HG02852 (cell line): ENCODE measurements at regions not wholly inside any gene's neighbourhood (a gene's known extent, or its start where the extent isn't known, plus 50 kb on each side); places are given as distances from the start of the nearest gene placed in this dataset.
"Not testable (repeated sequence)": the region's sequence is repeated elsewhere in the genome, so short reads cannot be mapped to it uniquely, and the experiment has no call there.

Experiments
- ATAC-seq: cut with Tn5 transposase; IDR thresholded peaks from one replicate; pipeline ENCODE4 v1.9.1; 2021; ENCODE audit warnings: mild to moderate bottlenecking, moderate library complexity; ENCODE audit not compliant: unreplicated experiment

DNA sequence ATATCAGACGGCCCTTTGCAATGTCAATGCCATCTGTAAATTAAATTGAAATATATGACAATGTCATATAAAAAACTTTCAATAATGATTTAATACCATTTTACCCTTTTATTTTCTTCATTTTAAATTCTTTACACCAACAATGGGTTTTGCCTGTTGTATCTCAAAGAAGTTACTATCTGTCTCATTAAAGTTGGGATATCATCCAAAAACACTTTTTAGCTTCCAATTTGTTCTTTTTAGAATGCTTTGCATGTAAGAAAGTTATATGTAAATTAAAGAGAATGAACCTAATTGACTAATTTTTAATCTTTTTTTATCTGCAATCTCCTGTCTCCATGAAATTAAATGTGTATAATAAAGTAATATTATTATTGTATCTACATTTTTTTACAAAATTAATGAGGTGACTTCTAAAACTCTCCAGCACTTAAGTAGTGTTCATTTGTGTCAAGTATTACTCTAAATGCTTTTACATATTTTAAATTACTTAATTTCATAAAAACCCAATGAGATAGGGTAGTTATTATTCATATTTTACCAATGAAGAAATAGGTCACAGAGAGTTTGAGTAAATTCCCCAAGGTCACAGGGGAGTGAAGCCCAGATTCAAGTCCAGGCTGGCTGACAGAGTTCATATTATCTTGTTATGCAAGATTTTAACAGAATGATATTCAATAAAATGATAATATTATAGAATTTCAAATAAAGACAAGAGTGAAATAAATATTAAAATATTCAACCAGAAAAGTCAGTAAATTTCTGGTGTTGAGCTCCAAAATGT, 673.0 kb upstream of the FLRT2 start:
- no peak for ATAC-seq

DNA sequence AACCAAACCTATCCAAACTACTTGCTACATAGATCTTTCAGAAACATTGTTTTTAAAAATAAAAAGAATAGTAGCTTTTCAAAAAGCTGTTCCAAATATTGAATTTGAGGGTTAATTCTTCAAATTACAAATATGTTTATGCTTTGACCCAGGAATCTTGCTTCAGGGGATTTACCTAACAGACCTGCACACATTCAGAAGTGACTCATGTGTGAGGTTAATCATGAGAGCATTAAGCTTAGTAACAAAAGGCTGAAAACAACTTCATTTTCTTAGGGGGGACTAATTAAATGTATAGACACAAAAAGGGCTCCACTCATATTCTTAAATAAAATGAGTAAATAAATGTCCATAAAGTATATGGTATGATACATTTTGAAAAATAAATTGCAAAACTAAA, 672.4 kb upstream of the FLRT2 start:
- no peak for ATAC-seq

DNA sequence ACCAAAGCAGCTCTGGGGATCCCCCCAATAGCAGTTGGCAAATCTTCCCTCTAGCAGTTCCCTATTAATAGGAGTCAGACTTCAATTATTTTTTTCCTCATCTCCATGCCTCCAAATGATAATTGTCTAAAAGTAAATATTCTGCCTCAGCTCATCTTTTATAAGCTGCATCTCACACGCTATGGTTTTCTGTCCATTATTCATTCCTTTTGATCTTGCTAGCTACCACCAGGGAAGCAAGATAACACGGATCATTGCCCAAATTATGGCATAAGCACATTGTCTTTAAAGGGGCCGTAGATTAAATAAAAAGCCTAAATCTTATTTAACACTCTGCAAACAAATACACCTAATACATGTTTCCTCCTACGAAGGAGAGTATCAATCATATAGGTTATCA, 670.8 kb upstream of the FLRT2 start:
- ATAC-seq: no peak

DNA sequence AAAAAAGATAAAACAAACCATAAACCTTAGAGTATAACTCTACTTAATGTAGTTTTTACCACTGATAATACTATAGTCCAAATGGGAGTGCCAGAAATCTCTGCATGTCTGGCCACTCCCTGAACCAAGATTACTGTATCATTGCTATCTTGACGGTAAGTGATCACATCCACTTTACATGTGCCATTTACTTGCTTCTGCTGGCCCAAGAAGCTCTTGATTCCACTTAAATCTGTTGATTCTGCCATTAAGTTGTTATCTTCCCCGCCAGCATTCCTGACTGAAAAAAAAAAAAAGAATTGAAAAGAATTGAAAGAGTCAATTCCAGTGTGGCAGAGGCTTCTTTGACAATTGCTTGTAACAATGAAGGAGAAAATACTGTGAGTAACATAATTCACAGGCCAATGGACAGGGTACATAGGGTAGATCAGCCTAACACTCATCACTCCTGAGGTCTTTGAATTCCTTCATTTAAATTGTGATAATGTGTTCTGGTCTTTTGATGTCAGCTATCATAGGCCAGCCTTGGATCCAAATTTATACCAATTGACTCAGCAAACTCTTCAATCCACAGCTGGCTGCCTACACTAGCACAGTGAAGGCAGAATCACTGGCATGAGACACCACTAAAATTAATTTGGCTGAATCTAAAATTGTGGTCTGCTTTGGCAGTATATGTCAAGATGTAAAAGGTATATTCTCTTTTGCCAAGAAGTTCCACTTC, 665.2 kb upstream of the FLRT2 start:
- ATAC-seq: no peak

DNA sequence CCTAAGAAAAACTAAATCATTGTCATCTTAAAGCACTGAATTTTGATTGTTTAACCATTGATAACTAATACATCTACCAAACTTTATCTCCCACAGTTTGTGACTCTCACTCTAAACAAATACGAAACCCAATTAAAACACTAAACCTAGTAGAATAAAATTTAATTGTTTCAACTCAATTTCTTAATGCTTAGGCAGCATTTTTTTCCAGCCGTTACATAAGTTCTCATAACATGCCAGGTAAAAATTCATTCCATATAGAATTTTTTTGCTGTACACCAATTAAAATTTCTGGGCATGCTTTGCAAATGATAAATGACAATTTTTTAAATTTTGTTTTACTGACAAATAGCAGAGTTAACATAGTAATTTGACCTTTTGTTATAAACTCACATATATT, 658.2 kb upstream of the FLRT2 start:
- ATAC-seq: no peak

DNA sequence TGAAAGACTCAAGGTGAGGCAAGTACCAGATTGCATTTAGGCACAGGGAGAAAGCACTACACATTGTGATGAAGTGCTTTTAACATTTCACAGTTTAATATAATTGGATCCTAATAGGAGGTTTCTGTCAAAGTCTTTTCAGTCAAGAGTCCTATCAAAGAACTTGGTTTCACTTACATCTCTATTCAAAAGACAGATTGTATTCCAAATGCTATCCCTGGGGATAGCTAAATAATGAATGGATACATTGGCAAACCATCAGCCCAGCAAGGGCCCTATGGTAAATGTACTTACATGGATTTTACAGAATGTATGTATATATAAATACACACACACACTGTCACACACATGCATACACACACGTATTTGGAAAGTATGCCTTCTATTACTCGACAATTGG, 655.5 kb upstream of the FLRT2 start:
- no peak for ATAC-seq

DNA sequence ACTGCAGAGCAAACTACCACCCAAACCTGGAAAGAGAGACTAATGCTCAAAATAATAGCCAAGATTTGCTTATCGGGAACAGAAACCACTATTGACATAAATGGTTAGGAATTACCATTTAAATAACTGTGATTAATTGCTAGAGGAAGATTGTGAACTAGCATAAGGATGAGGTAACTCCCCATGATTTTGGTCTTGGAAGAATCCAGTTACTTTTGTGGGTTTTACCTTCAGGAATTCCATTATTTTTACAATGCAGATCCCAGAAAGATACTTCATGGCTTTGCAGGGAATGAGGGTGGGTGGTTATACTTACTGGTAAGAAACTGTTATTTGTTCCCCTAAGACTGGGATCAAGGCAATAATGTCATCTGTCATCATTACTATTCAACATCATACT, 652.9 kb upstream of the FLRT2 start:
- ATAC-seq: no peak

DNA sequence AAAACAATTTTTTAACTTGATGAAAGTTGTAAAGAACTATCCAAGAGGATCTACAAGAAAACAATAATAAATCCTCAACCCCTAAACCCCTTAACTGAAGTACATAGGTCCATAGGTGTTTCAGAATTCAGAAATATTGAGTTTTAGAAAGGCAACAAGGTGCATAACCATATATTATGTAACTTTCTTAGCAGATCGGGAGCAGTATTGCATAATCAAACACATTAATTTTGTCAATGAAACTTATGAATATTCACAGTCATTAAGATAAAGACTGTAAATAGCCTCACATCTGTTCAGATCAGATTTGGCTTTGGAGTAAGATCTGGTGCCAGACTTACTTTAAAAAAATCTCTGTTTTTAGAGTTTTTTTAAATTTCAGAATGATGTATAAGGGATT, 647.1 kb upstream of the FLRT2 start:
- ATAC-seq: no peak

DNA sequence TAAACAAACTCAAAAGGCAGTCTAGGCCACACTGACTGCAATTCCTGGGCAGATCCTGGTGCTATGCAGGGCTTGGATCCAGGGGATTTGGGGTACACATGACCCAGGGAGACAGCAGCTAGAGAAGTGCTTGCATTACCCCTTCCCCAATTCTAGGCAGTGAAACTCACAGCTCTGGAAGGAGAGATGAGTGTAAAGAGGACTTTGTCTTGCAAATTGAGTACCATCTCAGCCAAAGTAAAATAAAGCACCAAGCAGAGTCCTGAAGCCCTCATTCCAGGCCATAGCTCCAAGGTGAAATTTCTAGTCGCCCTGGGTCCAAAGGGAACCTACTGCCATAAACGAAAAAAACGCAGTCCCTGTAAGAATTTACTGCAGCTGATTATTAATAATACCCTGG, 644.9 kb upstream of the FLRT2 start:
- ATAC-seq: no peak

DNA sequence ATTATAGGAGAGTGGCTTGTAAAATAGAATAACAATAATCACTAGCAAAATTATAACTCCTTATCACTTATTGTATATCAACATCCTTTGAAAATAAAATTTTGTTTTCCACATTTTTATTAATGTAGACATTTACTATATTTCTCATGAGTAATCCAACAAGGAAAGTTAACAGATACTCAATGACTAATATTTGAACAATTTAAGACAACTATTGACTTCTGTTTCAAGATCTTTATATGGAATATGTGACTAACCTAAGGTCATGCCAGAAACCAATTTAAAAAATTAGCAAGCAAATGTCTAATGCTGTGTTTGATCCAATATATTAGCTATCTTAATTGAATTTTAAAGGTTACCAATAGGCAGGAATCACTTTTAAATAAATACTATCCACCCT, 638.5 kb upstream of the FLRT2 start:
- no peak for ATAC-seq

DNA sequence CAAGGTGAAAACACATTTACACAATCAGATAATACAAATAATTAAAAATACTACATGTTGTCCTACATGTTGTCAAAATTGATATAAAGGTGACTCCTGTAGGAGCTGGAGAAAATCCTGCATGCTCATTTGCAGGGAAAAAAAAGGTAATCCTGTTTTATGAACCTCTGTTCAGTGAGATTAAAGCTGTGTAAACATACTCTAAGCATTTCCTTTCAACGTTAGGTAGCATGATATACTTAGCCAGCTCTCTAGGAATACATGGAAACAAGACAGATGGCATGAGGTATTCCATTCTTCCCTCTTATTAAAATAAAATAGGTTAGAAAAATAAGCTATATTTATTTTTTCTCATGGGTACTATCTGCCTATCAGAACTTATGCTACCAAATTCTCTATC, 635.7 kb upstream of the FLRT2 start:
- ATAC-seq: no peak

DNA sequence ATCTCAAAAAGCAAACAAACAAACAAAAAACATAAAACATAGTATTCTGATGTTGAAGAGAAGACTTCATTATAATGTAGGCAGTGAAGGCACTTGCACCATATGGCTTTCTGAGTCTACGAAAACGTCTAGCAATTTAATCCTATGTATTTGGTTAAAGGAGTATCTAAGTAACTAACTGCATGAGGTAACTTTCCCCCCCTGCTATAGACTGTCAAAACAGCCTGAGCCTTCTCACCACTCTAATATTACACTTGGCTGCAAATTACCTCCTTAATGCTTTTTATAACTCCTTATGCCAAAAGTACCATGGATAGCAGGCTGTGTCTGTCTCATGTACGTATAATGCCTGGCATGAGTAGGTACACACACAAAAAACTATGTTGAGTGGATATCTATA, 607.6 kb upstream of the FLRT2 start:
- ATAC-seq: no peak

DNA sequence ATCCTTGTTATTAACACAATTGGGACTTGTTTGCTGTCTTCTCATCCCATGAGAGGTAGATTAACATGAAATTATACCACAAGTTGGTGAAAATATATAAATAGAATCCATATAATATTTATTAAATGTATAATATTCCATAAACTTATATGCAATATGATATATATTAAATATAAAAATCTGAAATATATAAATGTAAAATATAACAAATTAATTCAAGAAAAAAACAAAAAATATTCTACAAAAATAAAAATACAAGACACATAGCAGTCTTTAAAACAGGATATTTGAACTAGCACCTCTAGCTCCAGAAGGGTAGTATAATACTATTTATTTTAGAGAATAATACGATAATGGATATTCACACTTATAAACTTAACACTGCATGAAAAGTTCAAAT, 603.3 kb upstream of the FLRT2 start:
- ATAC-seq: no peak

DNA sequence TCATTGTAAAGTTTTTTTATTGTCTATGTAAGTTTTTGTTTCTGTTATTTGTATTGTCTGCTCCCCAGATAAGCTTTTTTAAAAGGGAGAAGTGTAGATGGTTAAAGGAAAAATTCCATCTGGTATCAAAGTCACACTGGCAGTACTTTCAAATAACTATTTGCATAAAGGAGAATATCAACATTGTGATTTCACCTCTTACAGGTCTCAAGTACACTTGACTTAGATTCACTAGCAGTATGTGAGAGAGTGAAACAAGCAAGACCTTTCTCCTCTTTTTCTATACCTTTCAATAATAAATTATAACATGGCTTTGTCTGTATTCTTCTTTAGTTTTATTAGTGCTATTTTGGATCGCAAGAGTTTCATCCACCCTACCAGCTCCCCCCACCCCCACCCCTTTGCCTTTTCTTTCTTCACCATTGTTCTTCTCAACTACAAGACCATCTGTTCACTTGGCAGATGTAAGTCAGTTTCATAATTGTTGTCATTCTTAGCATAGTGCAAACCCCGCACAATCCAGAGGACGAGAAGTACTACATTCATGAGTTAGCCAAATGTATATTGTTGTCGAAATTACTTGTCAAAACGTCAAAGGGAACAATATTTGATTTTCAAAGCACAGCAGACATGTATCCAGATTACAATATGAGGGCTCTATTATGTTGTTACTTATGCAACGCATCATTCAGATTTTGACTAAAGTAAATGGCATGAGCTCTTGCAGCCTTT, 602.7 kb upstream of the FLRT2 start:
- ATAC-seq: no peak

DNA sequence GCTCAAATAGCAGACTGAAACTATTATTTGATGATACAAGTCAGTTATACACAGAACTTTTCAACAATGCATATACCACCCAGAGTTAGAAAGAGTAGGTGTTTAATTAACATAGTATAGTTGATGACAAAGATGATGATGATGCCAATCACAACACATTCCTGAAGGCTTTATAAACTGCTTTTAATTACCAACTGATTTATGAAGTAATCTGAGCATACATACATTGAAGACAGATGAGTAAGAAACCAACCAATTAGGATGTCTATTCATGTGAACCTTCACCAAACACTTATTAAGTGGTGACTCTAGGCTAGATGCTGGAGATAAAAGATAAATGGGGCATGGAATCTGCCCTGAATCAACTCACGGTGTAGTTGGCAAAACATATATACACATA, 600.9 kb upstream of the FLRT2 start:
- ATAC-seq: no peak

DNA sequence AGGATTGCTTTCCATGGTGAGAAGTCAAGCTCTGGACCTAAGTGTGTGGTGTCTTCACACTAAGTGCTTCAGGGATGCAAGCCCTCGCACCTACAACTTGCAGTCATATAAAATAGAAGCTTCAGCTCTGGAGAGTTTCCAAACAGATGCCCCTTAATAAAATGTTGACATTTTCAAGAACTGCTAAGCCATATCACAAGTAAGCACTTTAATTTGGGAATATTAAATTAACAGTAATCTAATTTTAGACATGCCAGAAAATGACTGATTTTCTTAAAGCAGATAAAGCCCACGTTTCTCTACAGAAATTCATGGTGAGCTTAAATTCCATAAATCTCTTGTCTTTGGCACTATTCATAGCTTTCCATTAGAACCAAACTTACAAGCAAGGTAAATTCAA, 600.1 kb upstream of the FLRT2 start:
- no peak for ATAC-seq

DNA sequence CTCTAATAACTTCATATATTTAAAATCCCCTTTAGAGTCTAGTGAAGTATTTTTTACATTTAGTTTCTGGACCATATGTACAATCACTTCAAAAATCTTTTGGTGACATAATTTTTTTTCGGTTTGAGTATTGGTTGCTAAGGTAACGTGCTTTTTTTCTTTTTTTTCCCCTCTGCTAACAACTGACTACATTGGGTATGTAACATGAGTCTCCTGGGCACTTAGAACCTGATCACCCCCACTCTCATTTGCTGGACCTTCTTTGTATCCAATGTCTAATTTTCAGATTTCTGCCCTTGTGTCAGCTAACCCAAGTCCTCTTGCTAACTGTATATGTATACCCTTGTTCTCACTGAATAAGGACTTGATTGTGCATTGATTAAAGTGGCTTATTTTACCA, 592.9 kb upstream of the FLRT2 start:
- no peak for ATAC-seq

DNA sequence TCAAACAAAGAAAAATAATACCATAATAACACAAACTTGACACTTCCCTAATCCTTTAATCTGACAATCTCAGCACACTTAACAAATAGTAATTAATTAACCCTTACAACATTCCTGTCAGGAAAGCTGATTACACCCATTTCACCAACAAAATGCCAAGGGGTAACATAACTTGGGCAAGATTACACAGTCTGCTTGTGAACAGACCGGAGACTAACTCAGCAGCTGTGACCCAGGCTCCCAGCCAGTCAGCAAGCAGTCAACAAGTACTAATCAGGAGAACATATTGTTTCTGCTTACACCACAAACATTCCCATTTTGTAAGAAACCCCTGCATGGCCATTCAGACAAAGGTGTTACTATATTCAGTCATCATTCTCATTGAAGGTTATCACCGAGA, 592.5 kb upstream of the FLRT2 start:
- ATAC-seq: no peak

DNA sequence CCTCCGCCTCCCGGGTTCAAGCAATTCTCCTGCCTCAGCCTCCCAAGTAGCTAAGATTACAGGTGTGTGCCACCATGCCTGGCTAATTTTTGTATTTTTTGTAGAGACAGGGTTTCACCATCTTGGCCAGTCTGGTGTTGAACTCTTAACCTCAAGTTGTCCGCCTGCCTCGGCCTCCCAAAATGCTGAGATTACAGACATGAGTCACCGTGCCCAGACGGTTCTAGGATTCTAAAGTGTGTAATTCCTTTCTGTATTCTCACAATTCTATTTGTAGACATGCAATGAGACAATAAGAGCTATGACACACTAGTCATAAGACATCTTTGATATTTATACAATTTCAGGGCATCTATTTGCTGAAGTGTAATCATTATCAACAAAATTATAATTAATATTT, 585.0 kb upstream of the FLRT2 start:
- not testable (repeated sequence) for ATAC-seq

DNA sequence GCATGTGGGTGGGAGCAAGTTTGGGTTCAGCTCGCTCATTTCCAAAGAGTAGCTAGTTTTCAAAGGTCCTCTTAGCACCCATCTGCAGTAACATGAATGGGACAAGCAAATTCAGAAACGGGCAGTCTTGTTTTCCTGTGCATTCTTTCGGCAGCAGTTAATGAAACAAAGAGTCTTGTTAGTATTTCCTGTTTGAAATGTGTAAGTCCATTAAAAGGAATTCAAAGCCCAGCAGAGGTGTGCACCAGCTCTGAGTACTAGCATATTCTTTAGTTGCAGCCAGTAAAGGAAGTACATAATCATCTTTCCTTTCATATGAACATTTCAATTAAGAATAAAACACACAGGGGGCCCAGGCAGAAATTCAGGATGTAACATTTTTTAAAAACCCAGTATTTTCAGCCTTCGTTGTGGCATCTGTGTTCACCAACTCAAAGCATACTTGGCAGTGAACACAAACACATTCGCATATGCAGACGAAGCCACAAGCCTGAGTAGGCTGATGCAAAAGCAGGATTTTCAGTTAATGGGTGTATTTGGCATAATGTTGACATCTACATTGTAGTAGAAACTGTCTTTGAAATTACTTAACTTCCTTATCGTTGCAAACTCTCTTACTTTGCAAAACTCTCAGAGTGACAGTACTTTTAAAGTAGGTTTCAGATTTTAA, 570.0 kb upstream of the FLRT2 start:
- ATAC-seq: no peak

DNA sequence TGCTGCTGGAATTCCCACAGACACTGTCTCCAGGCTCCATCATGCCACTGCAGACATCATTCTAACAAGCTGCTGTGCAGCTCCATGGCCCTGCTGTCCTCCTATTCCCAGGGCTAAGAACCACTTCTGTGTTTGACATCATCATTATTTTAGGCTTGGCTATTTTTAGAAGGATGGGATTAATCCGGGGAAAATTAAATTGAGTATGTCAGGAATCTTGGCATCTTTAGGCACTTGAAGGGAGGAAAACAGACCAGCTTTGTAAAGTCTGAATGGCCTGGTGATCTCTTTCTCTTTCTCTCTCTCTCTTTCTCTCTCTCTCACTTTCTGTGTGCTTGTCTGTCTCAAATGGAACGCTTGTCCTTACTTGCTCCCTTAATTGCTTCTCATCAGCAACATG, 568.3 kb upstream of the FLRT2 start:
- ATAC-seq: no peak

DNA sequence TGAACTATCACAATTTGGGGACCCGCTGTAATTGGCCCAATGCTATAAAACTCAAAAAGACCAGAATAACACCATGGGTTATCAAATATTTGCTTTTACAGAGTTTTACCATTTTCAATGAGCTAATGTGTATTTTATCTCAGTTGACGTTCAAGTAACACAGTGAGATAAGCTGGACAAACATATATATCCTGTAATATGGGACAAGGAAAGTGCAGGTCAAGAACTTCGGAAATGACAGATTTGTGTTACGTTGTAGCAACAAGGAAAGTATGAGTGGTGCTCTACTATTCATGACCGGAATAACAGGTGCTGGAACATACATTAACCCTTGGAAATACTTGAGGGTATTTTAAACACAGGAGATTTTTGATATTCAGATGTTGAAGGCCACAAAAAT, 566.4 kb upstream of the FLRT2 start:
- no peak for ATAC-seq
